GM23338 (cell line): ENCODE measurements at regions not wholly inside any gene's neighbourhood (a gene's known extent, or its start where the extent isn't known, plus 50 kb on each side); places are given as distances from the start of the nearest gene placed in this dataset.

Source experiments
- ATAC-seq: fragments of 200-7000 bp; cut with Tn5 transposase; 3 replicates; pipeline ENCODE4 v1.9.1; 2020
- DNase-seq: peaks from one replicate; pipeline ENCODE4 v3.0.0-alpha.2; 2015; ENCODE audit warnings: low spot score
- H2AFZ ChIP-seq: fragments of 200-600 bp; sonication (generic); 2 replicates; pipeline ENCODE4 v1.8.0; 2016; ENCODE audit warnings: antibody characterized with exemption, mild to moderate bottlenecking, moderate library complexity
- H3F3A ChIP-seq: fragments of 200-600 bp; sonication (generic); replicated peaks from 2 replicates; pipeline ENCODE4 v1.8.0; 2017; ENCODE audit warnings: antibody characterized with exemption, mixed run types, low read depth
- H3K27ac ChIP-seq: fragments of 200-600 bp; sonication (generic); 2 replicates; pipeline ENCODE4 v1.6.1; 2016; ENCODE audit warnings: low read depth
- H3K27me3 ChIP-seq: fragments of 200-600 bp; sonication (generic); 2 replicates; pipeline ENCODE4 v1.8.0; 2016; ENCODE audit warnings: mild to moderate bottlenecking, mixed run types, moderate library complexity; ENCODE audit not compliant: insufficient read depth
- H3K36me3 ChIP-seq: fragments of 200-600 bp; sonication (generic); 2 replicates; pipeline ENCODE4 v1.8.0; 2016; ENCODE audit warnings: mild to moderate bottlenecking; ENCODE audit not compliant: insufficient read depth
- H3K4me1 ChIP-seq: fragments of 200-600 bp; sonication (generic); 2 replicates; pipeline ENCODE4 v1.8.0; 2016; ENCODE audit warnings: mild to moderate bottlenecking, moderate library complexity; ENCODE audit not compliant: insufficient read depth
- H3K4me2 ChIP-seq: fragments of 200-600 bp; sonication (generic); 2 replicates; pipeline ENCODE4 v1.7.1; 2017; ENCODE audit warnings: mixed run types
- H3K4me3 ChIP-seq: fragments of 200-600 bp; sonication (generic); 2 replicates; pipeline ENCODE4 v1.6.1; 2016; ENCODE audit warnings: mixed run types
- H3K79me2 ChIP-seq: fragments of 200-600 bp; sonication (generic); replicated peaks from 2 replicates; pipeline ENCODE4 v1.8.0; 2017; ENCODE audit warnings: mild to moderate bottlenecking; ENCODE audit not compliant: insufficient read depth
- H3K9me2 ChIP-seq: fragments of 200-600 bp; sonication (generic); 2 replicates; pipeline ENCODE4 v1.8.0; 2017; ENCODE audit not compliant: insufficient read depth
- H4K20me1 ChIP-seq: fragments of 200-600 bp; sonication (generic); replicated peaks from 2 replicates; pipeline ENCODE4 v1.8.0; 2017; ENCODE audit warnings: mild to moderate bottlenecking; ENCODE audit not compliant: insufficient read depth
- H3K27ac Mint-ChIP-seq: 2 replicates; pipeline ENCODE4 v1.8.0; 2020; ENCODE audit warnings: inconsistent platforms, mild to moderate bottlenecking, moderate library complexity, mixed read lengths
- H3K27me3 Mint-ChIP-seq: 3 replicates; pipeline ENCODE4 v1.8.0; 2022; ENCODE audit warnings: low read depth, mild to moderate bottlenecking, moderate library complexity, mixed read lengths, inconsistent platforms; ENCODE audit not compliant: insufficient read depth, poor library complexity
- H3K36me3 Mint-ChIP-seq: 3 replicates; pipeline ENCODE4 v1.8.0; 2021; ENCODE audit warnings: low read depth, mild to moderate bottlenecking, inconsistent platforms, moderate library complexity, mixed read lengths
- H3K4me1 Mint-ChIP-seq: 3 replicates; pipeline ENCODE4 v1.8.0; 2020; ENCODE audit warnings: mild to moderate bottlenecking, inconsistent platforms, mixed read lengths
- H3K4me3 Mint-ChIP-seq: 3 replicates; pipeline ENCODE4 v1.8.0; 2021; ENCODE audit warnings: moderate library complexity, mild to moderate bottlenecking, inconsistent platforms, mixed read lengths
- H3K9me3 Mint-ChIP-seq: 3 replicates; pipeline ENCODE4 v1.8.0; 2020; ENCODE audit warnings: moderate library complexity, mild to moderate bottlenecking, inconsistent platforms, mixed read lengths
- CREB1 ChIP-seq: fragments of 250-450 bp; sonication (Bioruptor Pico); IDR thresholded peaks from 2 replicates; pipeline ENCODE4 v1.5.0; 2020; ENCODE audit warnings: low read depth, mild to moderate bottlenecking, moderate library complexity
- CTCF ChIP-seq, 2 experiments: fragments of 200-600 bp in 1 of 2; sonication (generic) in 1 of 2; conservative IDR thresholded peaks; 2 replicates each; pipeline versions ENCODE4 v1.5.1 to v1.6.1; 2016 to 2017; ENCODE audit warnings: antibody characterized with exemption in 2 of 2, low read depth in 2 of 2, mild to moderate bottlenecking in 2 of 2, moderate library complexity in 1 of 2
- ETS1 ChIP-seq: IDR thresholded peaks from 2 replicates; pipeline ENCODE4 v1.6.1; 2016; ENCODE audit warnings: antibody characterized with exemption
- EZH2 ChIP-seq: fragments of 200-600 bp; sonication (generic); IDR thresholded peaks from one replicate; pipeline ENCODE4 v1.8.0; 2017; ENCODE audit warnings: antibody characterized with exemption, mild to moderate bottlenecking, low read depth; ENCODE audit not compliant: unreplicated experiment
- EZH2phosphoT487 ChIP-seq: fragments of 200-600 bp; sonication (generic); IDR thresholded peaks from one replicate; pipeline ENCODE4 v1.8.1; 2018; ENCODE audit warnings: antibody characterized with exemption; ENCODE audit not compliant: unreplicated experiment
- JUNB ChIP-seq: IDR thresholded peaks from one replicate; pipeline ENCODE4 v1.6.1; 2016; ENCODE audit warnings: antibody characterized with exemption; ENCODE audit not compliant: unreplicated experiment
- NANOG ChIP-seq: IDR thresholded peaks from 2 replicates; pipeline ENCODE4 v1.6.1; 2016; ENCODE audit warnings: antibody characterized with exemption, borderline replicate concordance
- POLR2AphosphoS5 ChIP-seq: IDR thresholded peaks from 2 replicates; pipeline ENCODE4 v1.6.1; 2016; ENCODE audit warnings: antibody characterized with exemption, low read depth
- REST ChIP-seq: IDR thresholded peaks from one replicate; pipeline ENCODE4 v1.6.1; 2018; ENCODE audit warnings: antibody characterized with exemption; ENCODE audit not compliant: unreplicated experiment
- STAT1 ChIP-seq: IDR thresholded peaks from one replicate; pipeline ENCODE4 v1.6.1; 2016; ENCODE audit warnings: antibody characterized with exemption; ENCODE audit not compliant: unreplicated experiment
- ZNF114 ChIP-seq: fragments of 250-450 bp; sonication (Bioruptor Pico); IDR thresholded peaks from 2 replicates; pipeline ENCODE4 v1.5.0; 2020; ENCODE audit warnings: mild to moderate bottlenecking, moderate library complexity
- ZNF331 ChIP-seq: fragments of 250-450 bp; sonication (Bioruptor Pico); IDR thresholded peaks from 2 replicates; pipeline ENCODE4 v1.5.0; 2020; ENCODE audit warnings: low read depth, mild to moderate bottlenecking, moderate library complexity
- ZNF462 ChIP-seq: fragments of 250-450 bp; sonication (Bioruptor Pico); IDR thresholded peaks from 2 replicates; pipeline ENCODE4 v1.5.0; 2020; ENCODE audit warnings: mild to moderate bottlenecking, moderate library complexity

- TF ChIP-seq ZNF462 (CRISPR knock-in tag), result no peak
- TF ChIP-seq POLR2AphosphoS5, result no peak
- TF ChIP-seq ETS1, result no peak
- TF ChIP-seq CREB1 (CRISPR knock-in tag), result no peak
- no peak for TF ChIP-seq ZNF331
- no peak for TF ChIP-seq EZH2phosphoT487
- no peak for TF ChIP-seq JUNB
- TF ChIP-seq EZH2, result no peak
- no peak for TF ChIP-seq ZNF114 (CRISPR knock-in tag)
- TF ChIP-seq STAT1, result no peak
These were observed 57.7 kb upstream of the MAST4 start (continued) for GRCh38 chr5:66538531-66538930.

GRCh38 chr5:66540078-66540477 lies 56.1 kb upstream of the MAST4 start:
- DNase-seq (no peak), ATAC-seq (no peak)
- Histone ChIP-seq H3K27me3 (no peaks in the 10 kb centered on the region), H4K20me1 (no peaks in the 10 kb centered on the region), H3K36me3 (no peaks in the 10 kb centered on the region), H2AFZ (no peak overlapping the region), H3K79me2 (no peaks in the 10 kb centered on the region), H3K4me1 (no peaks in the 10 kb centered on the region), H3K9me2 (0 out of 2 replicates have a peak, but pooled peaks cover 4% of the 10 kb centered on the region), H3K27ac (no peak overlapping the region), H3K4me3 (no peak overlapping the region), H3F3A (no peaks in the 10 kb centered on the region), H3K4me2 (no peak overlapping the region)
- Mint-ChIP-seq H3K27me3 (no peaks in the 10 kb centered on the region), H3K36me3 (no peaks in the 10 kb centered on the region), H3K4me1 (no peaks in the 10 kb centered on the region), H3K4me3 (no peak overlapping the region), H3K9me3 (peaks cover 5% of the 10 kb centered on the region), H3K27ac (no peak overlapping the region)
- TF ChIP-seq ZNF114 (CRISPR knock-in tag) (no peak), JUNB (no peak), CREB1 (CRISPR knock-in tag) (no peak), REST (no peak), CTCF (conservative IDR thresholded peaks at IDR 0.05; ENCODE audit: low read depth in 2 of 2) (no peak), ZNF331 (no peak), NANOG (no peak)
